Motor neuron (in vitro differentiated cells): ENCODE measurements at regions not wholly inside any gene's neighbourhood (a gene's known extent, or its start where the extent isn't known, plus 50 kb on each side); places are given as distances from the start of the nearest gene placed in this dataset.

Experiments
- ATAC-seq, 8 experiments: fragments of 200-7000 bp; cut with Tn5 transposase; replicated peaks in 6 of 8; 2 replicates each; pipeline ENCODE4 v1.8.0; 2021; ENCODE audit warnings: mild to moderate bottlenecking in 8 of 8, moderate library complexity in 8 of 8
- H3K27ac ChIP-seq, 2 donors: fragments of 250-450 bp; sonication (Bioruptor Pico); 2 replicates each; pipeline ENCODE4 v1.9.0; 2021; ENCODE audit warnings: antibody characterized with exemption in 2 of 2, mild to moderate bottlenecking in 2 of 2, moderate library complexity in 1 of 2
- H3K4me1 ChIP-seq, 2 donors: fragments of 250-450 bp; sonication (Bioruptor Pico); replicated peaks in 1 of 2; 2 replicates each; pipeline ENCODE4 v1.6.1; 2021; ENCODE audit warnings: antibody characterized with exemption in 2 of 2, mild to moderate bottlenecking in 2 of 2, moderate library complexity in 1 of 2
- H3K4me3 ChIP-seq, 5 donors: fragments of 250-450 bp; sonication (Bioruptor Pico); 2 replicates each; pipeline ENCODE4 v1.9.0; 2021; ENCODE audit warnings: antibody characterized with exemption in 5 of 5, mild to moderate bottlenecking in 5 of 5, moderate library complexity in 4 of 5
- WGBS, 10 experiments: fragments of 450-650 bp; shearing (Covaris generic); methylation state at CpG; one replicate each; pipeline ENCODE4 v1.0.0; 2022; 5-methylcytosine and 5-hydroxymethylcytosine counted together
- in situ Hi-C, 9 experiments: fragments of 400-800 bp; cut with MboI; loops; one replicate each; pipeline ENCODE4 v1.15.0; 2021; ENCODE audit warnings: low sequenced_read_pairs in 9 of 9, low pct_unique_long_range_greater_than_20kb in 2 of 9; ENCODE audit not compliant: unreplicated experiment in 9 of 9

DNA sequence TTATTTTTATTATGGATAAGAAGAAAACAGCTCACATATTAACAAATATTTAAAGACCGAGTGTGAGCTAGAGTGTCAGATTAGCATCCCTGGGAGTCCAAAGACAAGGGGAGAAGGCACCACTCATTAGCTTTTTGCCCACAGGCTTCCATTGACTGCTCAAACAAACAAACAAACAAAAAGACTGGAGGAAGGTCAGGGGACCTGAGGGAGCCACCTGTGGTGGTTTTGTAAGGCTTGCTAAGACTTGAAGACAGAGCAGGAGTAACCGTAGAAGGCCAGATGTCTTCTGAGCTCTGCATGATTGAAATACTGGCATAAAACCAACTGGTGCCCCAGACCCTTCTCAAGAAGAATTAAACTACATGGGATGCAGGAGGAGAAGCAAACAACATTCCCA is 395.2 kb upstream of the CNTN5 start:
- in situ Hi-C loops, result no loop called here
- no peak for ATAC-seq
- WGBS, 10 experiments, result 0 to 82% (median 57%) methylated on average over 1 to 2 of the region's 2 CpGs; no CpG with 5 or more reads in 3 of the 10 experiments

GRCh38 chr11:98630736-98631135 is 390.0 kb upstream of the CNTN5 start:
- in situ Hi-C loops, result no loop called here
- Histone ChIP-seq H3K27ac (no peak overlapping the region), H3K4me1 (no peaks in the 10 kb centered on the region), H3K4me3 (no peak overlapping the region)
- peak in 1 of 8 experiments; percentile 49 for ATAC-seq
- 0 to 80% (median 51%) methylated on average over 1 to 8 of the region's 8 CpGs; no CpG with 5 or more reads in 2 of the 10 experiments for WGBS, 10 experiments

More for the DNA sequence above, 395.2 kb upstream of the CNTN5 start:
- Histone ChIP-seq H3K27ac (no peak overlapping the region), H3K4me3 (no peak overlapping the region), H3K4me1 (no peaks in the 10 kb centered on the region)

DNA sequence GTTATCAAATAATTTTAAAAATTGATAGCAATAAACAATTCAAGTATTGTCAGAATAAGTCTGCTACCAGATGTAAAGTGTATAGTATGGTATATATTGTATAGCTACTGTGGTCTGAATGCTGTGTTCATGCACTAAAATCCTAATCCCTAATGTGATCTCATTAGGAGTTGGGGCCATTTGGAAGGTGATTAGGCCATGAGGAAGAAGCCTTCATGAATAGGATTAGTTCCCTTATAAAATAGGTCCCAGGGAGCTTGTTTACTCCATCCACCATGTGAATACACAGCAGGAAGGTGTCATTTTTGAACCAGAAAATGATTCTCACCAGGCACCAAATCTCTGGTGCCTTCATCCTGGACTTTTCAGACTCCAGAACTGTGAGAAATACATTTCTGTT is 363.0 kb upstream of the CNTN5 start:
- no peak overlapping the region for H3K27ac ChIP-seq
- no peak for ATAC-seq
- no peaks in the 10 kb centered on the region for H3K4me1 ChIP-seq
- no peak overlapping the region for H3K4me3 ChIP-seq
- in situ Hi-C loops, result no loop called here

DNA sequence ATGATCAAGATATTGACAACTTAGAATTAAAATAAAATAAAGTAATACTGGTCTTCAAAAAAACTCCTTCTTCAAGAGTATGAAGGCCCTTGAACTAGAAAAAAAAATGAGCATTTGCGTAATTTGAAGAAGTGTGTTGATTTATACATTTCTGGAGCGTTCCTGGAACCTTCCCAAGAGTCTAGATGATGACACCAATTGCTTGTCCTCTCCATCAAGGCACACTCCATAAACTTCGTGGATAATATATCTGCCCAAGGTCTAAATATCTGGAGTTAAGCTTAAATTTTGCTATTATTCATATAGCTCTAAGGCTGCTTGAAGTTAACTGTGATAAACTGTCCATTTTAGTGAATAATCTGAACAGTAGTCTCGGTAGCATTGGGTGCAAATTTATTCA is 361.3 kb upstream of the CNTN5 start:
- no peak for ATAC-seq
- Histone ChIP-seq H3K4me1 (no peaks in the 10 kb centered on the region), H3K27ac (no peak overlapping the region), H3K4me3 (no peak overlapping the region)
- WGBS, 10 experiments, result 0 to 94% (median 68%) methylated on average over 1 to 4 of the region's 4 CpGs
- in situ Hi-C loops, result no loop called here

DNA sequence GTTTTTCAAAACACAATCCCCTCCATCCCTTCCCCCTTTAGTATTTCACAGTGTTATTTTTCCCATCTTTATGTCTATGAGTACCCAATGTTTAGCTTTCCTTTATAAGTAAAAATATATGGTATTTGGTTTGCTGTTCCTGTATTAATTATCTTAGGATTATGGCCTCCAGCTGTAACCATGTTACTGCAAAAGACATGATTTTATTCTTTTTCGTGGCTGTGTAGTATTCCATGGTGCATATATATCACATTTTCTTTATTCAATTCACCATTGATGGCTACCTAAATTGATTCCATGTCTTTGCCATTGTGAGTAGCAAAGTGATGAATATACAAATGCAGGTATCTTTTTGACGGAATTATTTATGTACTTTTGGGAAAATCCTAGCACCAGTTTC is 346.4 kb upstream of the CNTN5 start:
- ATAC-seq, result no peak
- Histone ChIP-seq H3K27ac (no peak overlapping the region), H3K4me3 (no peak overlapping the region), H3K4me1 (no peaks in the 10 kb centered on the region)
- in situ Hi-C loops, result no loop called here
- WGBS, 10 experiments, result 0 to 100% (median 83%) methylated on average over 1 to 2 of the region's 2 CpGs

- in situ Hi-C loops, result no loop called here
- no peak overlapping the region for H3K4me3 ChIP-seq
- no peak for ATAC-seq
- no peaks in the 10 kb centered on the region for H3K4me1 ChIP-seq
- 0 to 81% (median 52%) methylated on average over 1 of the region's 1 CpG; no CpG with 5 or more reads in 2 of the 10 experiments for WGBS, 10 experiments
- H3K27ac ChIP-seq, result no peak overlapping the region
Observed at GRCh38 chr11:98679673-98680072, 341.1 kb upstream of the CNTN5 start.

- in situ Hi-C loops, result no loop called here
- H3K4me3 ChIP-seq, result no peak overlapping the region
- H3K4me1 ChIP-seq, result peaks cover 0 to 12% of the 10 kb centered on the region in 2 donors
- H3K27ac ChIP-seq, result no peak overlapping the region
- 0 to 100% (median 87%) methylated on average over 1 of the region's 1 CpG; no CpG with 5 or more reads in 1 of the 10 experiments for WGBS, 10 experiments
- ATAC-seq, result no peak
Observed at GRCh38 chr11:98701541-98701940, 319.2 kb upstream of the CNTN5 start.

DNA sequence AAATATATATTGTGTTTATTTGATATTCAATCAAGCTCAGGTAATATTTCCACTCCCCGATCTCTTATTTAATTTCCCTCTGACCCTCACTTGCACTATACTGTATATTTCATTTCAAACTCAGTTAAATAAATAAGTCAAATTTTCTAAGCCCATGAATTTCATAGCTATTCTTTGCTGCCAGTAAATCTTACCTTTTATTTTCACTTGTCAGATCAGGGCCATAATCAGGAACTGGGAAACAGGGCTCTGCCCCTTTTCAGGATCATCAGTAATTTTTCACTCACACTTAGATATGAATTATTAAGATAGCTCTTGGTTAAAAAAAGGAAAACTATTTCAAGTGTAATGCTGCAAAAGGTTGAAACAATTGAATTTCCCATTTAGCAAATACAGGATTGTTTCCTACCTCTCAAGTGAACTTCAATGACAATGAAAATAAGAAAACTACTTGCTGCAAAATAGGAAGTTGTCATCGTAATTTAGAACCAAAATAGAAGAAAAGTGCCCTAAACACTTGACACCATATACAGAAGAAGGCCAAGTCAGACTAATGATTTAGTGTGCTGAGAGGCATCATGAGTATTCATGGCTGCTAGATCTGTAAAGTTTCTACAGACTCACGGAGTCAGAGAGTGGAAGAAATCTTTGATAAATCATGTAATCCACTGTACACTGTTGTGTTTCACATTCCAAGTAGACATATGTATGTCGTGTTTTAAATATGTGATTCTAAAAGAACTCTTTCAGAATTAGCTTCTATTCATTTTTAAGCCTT is 316.8 kb upstream of the CNTN5 start:
- no peak overlapping the region for H3K27ac ChIP-seq
- WGBS, 10 experiments, result 0 to 92% (median 77%) methylated on average over 2 to 4 of the region's 4 CpGs
- in situ Hi-C loops, result no loop called here

DNA sequence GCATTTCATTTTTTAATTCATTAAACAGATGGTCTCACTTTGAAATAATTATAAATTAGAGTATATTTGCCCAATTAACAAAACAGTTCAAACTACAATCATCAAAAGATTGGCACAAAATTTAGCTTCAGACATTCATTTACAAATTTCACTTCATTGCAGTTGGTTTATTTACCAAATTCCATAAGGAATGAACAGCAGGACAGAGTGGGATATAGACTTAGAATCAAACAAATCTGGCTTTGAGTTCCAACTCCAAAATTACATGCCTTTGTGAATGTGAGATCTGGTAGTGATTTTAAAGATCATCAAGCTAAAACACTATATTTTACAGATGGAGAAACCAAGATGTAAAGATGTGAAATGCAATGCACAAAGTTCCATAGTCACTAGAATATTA is 310.7 kb upstream of the CNTN5 start:
- H3K4me1 ChIP-seq, result no peaks in the 10 kb centered on the region
- in situ Hi-C loops, result no loop called here
- no peak overlapping the region for H3K27ac ChIP-seq
- H3K4me3 ChIP-seq, result no peak overlapping the region
- ATAC-seq, result no peak

More for the DNA sequence above, 316.8 kb upstream of the CNTN5 start:
- peak in 4 of 8 experiments; percentile 38 to 83 (median 68) for ATAC-seq
- Histone ChIP-seq H3K4me3 (no peak overlapping the region), H3K4me1 (peaks cover 0 to 12% of the 10 kb centered on the region in 2 donors)

- 0 to 100% (median 74%) methylated on average over 1 to 5 of the region's 5 CpGs for WGBS, 10 experiments
- H3K4me3 ChIP-seq, result no peak overlapping the region
- no peak overlapping the region for H3K27ac ChIP-seq
- peak in 1 of 8 experiments; percentile 51 for ATAC-seq
- H3K4me1 ChIP-seq, result no peaks in the 10 kb centered on the region
- in situ Hi-C loops, result no loop called here
Observed at GRCh38 chr11:98710986-98711385, 309.8 kb upstream of the CNTN5 start.

DNA sequence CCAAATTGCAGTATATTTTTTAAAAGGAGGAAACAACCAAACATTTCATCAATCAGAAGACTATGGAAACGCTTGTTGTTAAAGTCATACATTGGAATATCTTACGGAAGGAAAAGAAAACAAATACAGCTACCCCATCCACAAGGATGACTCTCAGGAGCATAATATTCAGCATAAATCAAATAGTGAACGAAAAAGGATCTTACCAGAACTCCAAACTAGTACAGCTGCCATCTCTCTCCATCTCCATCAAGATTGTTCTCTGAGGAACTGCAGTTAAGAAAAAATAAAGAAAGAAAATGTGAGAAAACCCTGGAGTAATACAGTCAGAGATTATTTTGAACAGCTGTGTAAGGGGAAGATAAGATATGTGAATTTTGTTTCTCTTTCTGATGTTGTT is 299.8 kb upstream of the CNTN5 start:
- Histone ChIP-seq H3K27ac (no peak overlapping the region), H3K4me1 (no peaks in the 10 kb centered on the region), H3K4me3 (no peak overlapping the region)
- no peak for ATAC-seq
- WGBS, 10 experiments, result 0 to 100% (median 64%) methylated on average over 1 to 3 of the region's 3 CpGs; no CpG with 5 or more reads in 1 of the 10 experiments
- in situ Hi-C loops, result no loop called here

DNA sequence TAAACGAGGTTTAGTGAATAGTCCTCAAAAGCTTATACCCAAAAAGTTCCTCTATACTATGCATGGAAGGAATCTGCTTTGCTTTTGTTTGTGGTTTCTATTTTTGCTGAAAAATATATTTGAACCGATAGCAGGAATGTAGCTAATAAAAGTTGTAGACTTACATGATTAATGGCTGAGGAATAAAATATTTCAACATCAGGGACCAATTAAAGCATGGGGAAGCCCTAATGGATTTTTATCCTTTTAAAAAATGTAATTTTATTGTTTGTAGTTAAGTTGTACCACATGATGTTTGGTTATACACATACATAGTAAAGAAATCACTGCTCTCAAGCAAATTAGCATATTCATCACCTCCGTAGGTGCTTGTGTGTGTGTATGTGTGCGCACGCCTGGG is 295.3 kb upstream of the CNTN5 start:
- Histone ChIP-seq H3K4me3 (no peak overlapping the region), H3K4me1 (no peaks in the 10 kb centered on the region), H3K27ac (no peak overlapping the region)
- 0 to 100% (median 81%) methylated on average over 1 to 5 of the region's 5 CpGs; no CpG with 5 or more reads in 1 of the 10 experiments for WGBS, 10 experiments
- no peak for ATAC-seq
- in situ Hi-C loops, result no loop called here

DNA sequence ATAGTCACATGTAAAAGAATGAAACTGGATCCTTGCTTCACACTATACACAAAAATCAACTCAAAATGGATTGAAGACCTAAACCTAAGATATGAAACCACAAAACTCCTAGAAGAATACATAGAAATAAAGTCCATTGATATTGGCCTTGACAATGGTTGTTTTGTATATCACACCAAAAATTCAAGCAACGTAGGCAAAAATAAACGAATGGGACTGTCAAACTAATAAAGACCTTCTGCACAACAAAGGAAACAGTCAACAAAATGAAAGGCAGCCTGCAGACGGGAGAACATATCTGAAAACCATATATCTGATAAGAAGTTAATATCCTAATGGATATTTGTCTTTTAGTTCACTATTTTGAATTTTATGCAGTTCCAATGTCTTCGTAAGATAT is 292.3 kb upstream of the CNTN5 start:
- in situ Hi-C loops, result no loop called here

GRCh38 chr11:98729118-98729517 is 291.6 kb upstream of the CNTN5 start:
- in situ Hi-C loops, result no loop called here
- ATAC-seq, result no peak
- Histone ChIP-seq H3K27ac (no peak overlapping the region), H3K4me1 (no peaks in the 10 kb centered on the region), H3K4me3 (no peak overlapping the region)
- WGBS, 10 experiments, result 22 to 100% (median 87%) methylated on average over 1 to 6 of the region's 6 CpGs

More for the DNA sequence above, 292.3 kb upstream of the CNTN5 start:
- Histone ChIP-seq H3K27ac (no peak overlapping the region), H3K4me1 (no peaks in the 10 kb centered on the region), H3K4me3 (no peak overlapping the region)
- WGBS, 10 experiments, result 0 to 100% (median 86%) methylated on average over 1 to 4 of the region's 4 CpGs; no CpG with 5 or more reads in 1 of the 10 experiments
- no peak for ATAC-seq
